ENCODE measurements at regions not wholly inside any gene's neighbourhood (a gene's known extent, or its start where the extent isn't known, plus 50 kb on each side); places are given as distances from the start of the nearest gene placed in this dataset.

- FAIRE-seq (no peak), ATAC-seq (no peak), DNase-seq (ENCODE audit: low read depth, low spot score) (no peak)
- TF ChIP-seq KAT2A (conservative IDR thresholded peaks at IDR 0.05; ENCODE audit: control insufficient read depth, low read depth, low read length) = no peak
- TF ChIP-seq HDAC2 (IDR thresholded peaks at IDR 0.05) = no peak
- no peak for TF ChIP-seq PBX3 (IDR thresholded peaks at IDR 0.05; ENCODE audit: insufficient replicate concordance, low read depth, low read length)
- no peak for TF ChIP-seq EP300 (IDR thresholded peaks at IDR 0.05; ENCODE audit: borderline replicate concordance in 1 of 2, control insufficient read depth in 1 of 2, low read depth in 2 of 2, low read length in 2 of 2)
- no peak for TF ChIP-seq ATF7 (IDR thresholded peaks at IDR 0.05; ENCODE audit: low read depth)
- no peak for TF ChIP-seq ZNF622 (IDR thresholded peaks at IDR 0.05)
- TF ChIP-seq MYB (IDR thresholded peaks at IDR 0.05; ENCODE audit: borderline replicate concordance, low read depth, low read length) = no peak
- no peak for TF ChIP-seq SP1 (IDR thresholded peaks at IDR 0.05; ENCODE audit: low read depth, low read length)
- TF ChIP-seq STAT1 (conservative IDR thresholded peaks at IDR 0.05) = no peak
- no peak for TF ChIP-seq CEBPB (IDR thresholded peaks at IDR 0.05; ENCODE audit: borderline replicate concordance in 1 of 2, low read depth in 2 of 2, low read length in 2 of 2)
- TF ChIP-seq CUX1 (IDR thresholded peaks at IDR 0.05; ENCODE audit: insufficient replicate concordance, low read depth, low read length) = no peak
- TF ChIP-seq HDAC6 (IDR thresholded peaks at IDR 0.05; ENCODE audit: unreplicated experiment) = no peak
- BruUV-seq (replicated peaks) = no TSS peak
- ChIA-PET POLR2A (no interaction called here), SMC1A (ENCODE audit: uncharacterized antibody, unreplicated experiment) (no interaction called here), RAD21 (ENCODE audit: unreplicated experiment) (no interaction called here), CTCF (no interaction called here)
- Histone ChIP-seq H3K36me3 (ENCODE audit: control insufficient read depth in 2 of 2, insufficient read depth in 2 of 2, low read length in 1 of 2) (no peaks in the 10 kb centered on the region), H4K20me1 (ENCODE audit: control insufficient read depth, insufficient read depth) (no peaks in the 10 kb centered on the region), H3K79me2 (ENCODE audit: control insufficient read depth, insufficient read depth, low read length) (no peaks in the 10 kb centered on the region), H3K27ac (ENCODE audit: control insufficient read depth, insufficient read depth) (no peak overlapping the region), H3K9me3 (replicated peaks; ENCODE audit: control insufficient read depth, insufficient read depth, low read length) (no peaks in the 10 kb centered on the region), H3K4me1 (ENCODE audit: control insufficient read depth, insufficient read depth, low read length) (no peaks in the 10 kb centered on the region), H3K4me2 (ENCODE audit: control insufficient read depth, insufficient read depth) (no peak overlapping the region), H2AFZ (ENCODE audit: control insufficient read depth, low read depth, low read length) (no peak overlapping the region), H3K27me3 (replicated peaks in 1 of 2; ENCODE audit: control insufficient read depth in 2 of 2, insufficient read depth in 2 of 2, low read length in 1 of 2) (no peaks in the 10 kb centered on the region), H3K4me3 (no peak overlapping the region), H3K9ac (ENCODE audit: control insufficient read depth, insufficient read depth, low read length) (no peak overlapping the region)
- intact Hi-C loops (cut with micrococcal nuclease; ENCODE audit: unreplicated experiment) = no loop called here
- in situ Hi-C loops (cut with MboI) = no loop called here
- WGBS (ENCODE audit: insufficient coverage, insufficient replicate concordance, low lambda C conversion rate, missing lambda C conversion rate) = 72% methylated on average over 5 of the region's 5 CpGs
These were observed 213.5 kb downstream of the GPAM start for GRCh38 chr10:111970111-111970510.
